GM21381 (cell line): ENCODE measurements at regions not wholly inside any gene's neighbourhood (a gene's known extent, or its start where the extent isn't known, plus 50 kb on each side); places are given as distances from the start of the nearest gene placed in this dataset.

Source experiments
- ATAC-seq: cut with Tn5 transposase; IDR thresholded peaks from one replicate; pipeline ENCODE4 v1.9.1; 2021; ENCODE audit warnings: mild to moderate bottlenecking, moderate library complexity; ENCODE audit not compliant: unreplicated experiment

DNA sequence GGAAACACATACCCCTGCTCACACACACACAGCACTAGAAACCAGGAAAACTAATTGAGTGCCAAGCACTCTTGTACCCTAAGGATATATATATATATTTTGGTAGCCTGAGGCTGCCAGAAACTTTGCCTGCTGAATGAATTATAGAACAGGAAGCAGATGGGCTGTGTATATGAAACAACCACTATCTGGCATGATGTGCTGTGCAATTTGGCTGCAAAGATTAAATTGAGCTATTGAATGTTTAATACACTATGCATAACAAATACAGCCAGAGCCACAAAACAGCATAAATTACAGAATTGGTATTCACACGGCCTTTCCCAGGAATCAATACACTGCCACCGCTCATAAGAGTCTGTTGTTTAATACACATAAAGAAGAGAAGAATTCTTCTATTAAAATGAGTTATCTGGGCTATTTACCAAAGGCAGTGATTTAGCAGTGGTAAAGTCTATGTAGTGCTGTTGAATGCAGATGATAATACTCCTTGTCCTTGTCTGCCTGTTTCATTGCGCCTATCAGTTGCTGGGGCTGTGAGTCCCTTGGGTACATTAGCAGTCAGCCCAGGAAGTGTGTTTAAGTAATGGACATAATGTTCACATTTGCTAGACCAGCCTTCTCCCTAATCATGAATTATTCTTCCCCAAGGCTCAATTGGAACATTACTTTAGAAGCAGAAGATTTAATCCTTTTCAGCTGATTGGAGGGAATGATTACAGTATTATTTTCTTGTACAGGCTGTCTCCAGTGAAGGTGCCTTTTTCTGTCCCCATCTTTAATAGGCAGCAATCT, 294.3 kb downstream of the TLE1 start:
- ATAC-seq, result no peak

DNA sequence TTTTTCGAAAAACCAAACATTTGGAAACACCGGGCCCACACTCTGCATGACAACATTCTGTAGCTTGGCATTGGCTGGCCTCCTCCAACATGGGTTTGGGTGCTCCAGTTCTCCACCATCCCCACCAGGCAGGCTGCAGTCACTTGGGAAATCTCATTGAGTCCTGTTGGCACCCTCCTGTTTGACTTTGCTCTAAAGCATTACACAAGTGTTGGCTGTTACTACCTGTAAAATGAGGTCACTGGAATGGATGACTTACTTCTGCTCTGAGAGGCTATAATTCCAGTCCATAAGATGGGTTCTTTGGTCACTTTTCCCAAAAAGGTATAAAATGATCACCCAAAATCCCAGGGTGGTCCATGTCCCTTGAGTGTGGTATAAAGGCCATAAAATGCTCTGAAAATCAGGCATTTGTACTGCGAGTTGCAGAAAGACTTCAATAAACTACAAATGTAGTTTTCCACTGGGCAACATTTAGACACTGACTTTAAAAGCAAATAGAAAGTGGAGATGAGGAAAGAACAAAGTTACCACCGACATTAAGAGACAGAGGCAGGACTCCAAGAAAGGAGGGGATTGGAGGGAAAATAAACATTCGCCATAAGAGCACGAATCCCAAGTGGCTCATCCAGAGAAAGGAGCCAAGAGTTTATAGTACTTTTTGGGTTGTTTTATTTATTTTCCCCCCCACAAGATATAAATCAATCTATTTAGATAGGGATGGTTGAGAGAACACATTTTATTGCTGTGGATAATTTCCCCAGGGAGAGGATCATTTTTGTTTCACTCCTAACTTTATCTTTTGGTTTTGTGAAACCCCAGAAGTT, 295.1 kb downstream of the TLE1 start:
- ATAC-seq, result no peak

DNA sequence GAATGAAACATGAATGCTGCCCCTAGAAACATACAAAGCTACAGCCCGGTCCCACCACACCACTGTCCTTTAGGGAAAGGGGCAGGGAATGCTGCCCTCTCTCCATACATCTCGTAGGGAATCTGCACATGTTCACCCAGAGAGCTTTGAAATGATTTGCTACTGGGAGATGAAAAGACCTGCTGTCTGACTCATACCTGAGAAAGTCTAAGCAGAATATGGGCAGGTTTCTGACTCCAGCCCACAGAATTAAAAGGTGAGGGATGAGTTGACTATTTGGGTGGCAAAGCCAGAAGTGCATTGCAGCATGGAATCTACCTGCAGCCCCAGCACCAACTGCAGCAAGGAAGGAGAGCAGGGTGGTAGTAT, 297.9 kb downstream of the TLE1 start:
- ATAC-seq, result no peak

DNA sequence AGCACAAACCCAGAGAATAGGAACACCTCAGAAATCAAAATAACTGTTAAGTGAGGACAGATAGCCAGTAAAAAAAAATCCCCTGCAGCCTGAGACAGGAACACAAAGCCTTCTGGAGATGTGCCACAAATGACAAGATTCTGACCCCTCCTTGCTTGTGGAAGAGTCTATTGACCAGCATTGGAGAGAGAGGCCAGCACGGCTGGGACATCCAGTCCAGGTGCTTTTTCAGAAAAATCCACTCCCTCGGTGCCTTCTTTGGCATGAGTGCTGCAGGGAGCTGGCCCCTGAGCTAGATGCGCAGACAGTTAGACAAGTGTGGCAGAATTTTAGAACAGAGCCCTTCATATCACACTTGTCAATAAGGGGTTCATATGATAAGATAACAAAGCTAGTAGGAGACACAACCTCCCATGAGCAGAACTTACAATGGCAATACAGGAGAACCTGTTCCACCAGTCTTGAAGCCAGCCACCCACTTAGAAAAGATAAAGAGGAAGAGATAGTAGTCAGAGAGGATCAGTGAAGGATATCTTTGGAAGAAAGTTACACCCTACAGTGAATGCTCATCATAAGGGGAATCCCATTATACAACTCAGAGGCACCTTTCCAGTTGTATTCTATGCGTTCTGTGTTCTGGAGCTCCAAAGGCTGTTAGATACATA, 298.4 kb downstream of the TLE1 start:
- ATAC-seq, result no peak

DNA sequence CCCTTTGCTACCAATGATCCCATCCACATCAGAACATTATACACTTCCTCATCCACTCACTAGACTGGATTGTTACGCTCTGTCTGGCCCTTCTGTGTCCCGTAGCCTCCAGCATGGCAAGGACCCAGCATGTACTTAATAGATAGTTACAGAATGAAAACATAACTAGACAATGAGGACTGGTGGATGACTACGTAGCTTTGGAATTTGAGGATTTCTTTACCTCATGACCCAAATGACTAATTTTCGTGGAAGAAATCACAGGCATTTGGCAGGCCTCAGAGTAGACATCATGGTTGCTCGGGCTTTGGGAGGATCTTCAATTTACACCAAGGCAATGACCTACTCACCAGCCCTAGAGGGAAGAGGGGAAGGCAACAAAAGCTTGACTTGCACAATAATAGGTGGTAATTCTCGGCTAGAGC, 299.8 kb downstream of the TLE1 start:
- no peak for ATAC-seq

DNA sequence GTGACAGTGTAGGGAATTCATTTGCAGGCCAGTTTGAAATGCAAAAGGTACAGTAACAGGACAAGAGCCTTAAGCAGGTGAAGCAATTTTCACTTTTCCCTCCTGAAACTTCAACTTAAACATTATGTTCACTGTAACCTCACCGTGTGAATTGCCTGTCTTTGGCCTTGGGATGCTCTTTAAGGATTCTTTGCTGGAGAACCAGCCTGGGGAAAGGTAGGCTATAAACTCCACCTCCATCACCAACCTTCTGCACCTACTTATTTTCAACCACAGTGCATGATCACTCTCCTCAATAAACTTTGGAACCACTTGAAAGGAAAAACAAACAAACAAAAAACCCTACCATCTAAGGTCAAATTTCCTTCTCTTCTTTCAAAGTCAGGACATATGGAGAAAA, 300.5 kb downstream of the TLE1 start:
- ATAC-seq, result no peak

DNA sequence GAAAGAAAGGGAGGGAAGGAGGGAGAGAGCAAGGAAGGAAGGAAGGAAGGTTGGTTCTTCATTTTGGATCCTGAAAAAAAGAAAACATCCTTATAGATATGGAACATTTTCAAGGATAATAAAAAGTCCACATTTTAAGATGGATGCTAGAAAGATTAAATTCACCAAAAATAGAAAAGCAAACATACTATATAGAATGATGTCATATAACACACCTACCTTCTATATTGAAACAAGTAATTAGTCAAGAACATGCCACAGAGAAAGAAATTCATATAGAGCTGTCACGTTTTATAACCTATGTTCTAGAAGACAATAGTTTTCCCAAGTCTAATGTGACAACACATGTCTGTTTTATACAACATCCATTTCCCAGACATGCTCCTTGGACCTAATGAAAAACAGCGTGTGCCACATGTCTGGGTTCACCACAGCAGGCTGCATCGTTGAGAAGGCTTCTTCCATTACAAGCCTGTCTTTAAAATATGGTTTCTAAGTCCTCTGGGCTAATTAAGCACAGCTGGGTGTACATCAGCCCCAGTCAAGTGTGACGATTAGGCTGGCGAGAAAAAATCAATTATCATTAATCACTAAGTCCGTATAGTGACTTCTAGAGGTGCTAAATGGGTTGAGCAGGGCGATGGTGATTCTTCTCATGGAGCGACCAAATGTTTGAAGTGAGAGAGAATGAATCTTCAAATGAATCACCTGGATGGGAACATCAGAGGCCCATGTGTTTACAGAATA, 301.8 kb downstream of the TLE1 start:
- ATAC-seq, result no peak

DNA sequence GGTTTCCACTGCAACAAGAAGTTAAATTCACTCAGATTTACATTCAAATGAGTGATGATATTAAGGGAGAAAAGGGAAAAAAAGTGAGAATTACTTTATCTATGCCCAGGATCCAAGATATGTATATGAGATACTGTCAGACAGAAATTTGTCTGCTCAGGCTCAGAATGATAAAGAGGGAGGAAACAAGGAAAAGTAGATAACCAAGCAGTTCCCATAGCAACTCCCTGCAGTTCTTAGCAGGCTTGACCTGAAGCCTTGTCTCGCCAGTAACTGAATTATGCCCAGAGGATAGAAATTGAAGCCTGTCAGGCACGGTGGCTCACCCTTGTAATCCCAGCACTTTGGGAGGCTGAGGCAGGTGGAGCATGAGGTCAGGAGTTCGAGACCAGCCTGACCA, 304.4 kb downstream of the TLE1 start:
- no peak for ATAC-seq

DNA sequence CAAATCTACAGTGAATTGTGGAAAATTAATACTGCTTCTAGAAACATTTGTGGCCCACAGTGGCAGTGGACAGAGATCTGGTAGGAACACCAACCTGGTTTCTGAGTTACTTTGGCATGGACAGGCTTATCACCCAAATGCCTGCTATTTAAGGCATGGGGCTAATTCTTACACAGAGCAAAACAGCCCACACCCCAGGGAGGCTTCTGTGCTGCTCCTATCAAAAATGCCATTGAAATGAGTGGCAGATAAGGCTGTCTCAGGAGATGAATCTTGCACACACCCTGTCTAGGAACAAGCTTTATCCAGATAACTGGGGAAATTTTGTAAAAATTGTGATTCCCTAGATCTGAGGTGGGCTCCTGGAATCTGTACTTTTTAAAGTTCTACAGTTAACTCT, 307.1 kb downstream of the TLE1 start:
- ATAC-seq, result no peak

DNA sequence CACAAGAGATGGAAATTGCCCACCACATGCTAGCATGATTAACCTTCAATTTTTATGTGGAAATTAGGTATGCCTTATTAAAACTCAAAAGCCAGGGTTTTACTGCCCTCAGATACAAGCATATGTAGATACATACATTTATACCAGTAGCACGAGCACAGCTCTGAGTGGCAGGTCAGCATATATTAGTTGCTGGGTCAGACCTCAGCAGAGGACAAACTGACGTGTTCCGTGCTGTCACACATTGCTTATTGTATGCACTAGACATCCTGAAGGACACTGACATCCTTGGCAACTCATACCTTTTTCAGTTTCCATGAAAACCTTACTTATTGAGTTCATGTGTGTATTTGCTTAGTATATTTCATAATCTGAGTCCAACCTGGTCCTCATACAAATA, 307.7 kb downstream of the TLE1 start:
- ATAC-seq, result no peak

DNA sequence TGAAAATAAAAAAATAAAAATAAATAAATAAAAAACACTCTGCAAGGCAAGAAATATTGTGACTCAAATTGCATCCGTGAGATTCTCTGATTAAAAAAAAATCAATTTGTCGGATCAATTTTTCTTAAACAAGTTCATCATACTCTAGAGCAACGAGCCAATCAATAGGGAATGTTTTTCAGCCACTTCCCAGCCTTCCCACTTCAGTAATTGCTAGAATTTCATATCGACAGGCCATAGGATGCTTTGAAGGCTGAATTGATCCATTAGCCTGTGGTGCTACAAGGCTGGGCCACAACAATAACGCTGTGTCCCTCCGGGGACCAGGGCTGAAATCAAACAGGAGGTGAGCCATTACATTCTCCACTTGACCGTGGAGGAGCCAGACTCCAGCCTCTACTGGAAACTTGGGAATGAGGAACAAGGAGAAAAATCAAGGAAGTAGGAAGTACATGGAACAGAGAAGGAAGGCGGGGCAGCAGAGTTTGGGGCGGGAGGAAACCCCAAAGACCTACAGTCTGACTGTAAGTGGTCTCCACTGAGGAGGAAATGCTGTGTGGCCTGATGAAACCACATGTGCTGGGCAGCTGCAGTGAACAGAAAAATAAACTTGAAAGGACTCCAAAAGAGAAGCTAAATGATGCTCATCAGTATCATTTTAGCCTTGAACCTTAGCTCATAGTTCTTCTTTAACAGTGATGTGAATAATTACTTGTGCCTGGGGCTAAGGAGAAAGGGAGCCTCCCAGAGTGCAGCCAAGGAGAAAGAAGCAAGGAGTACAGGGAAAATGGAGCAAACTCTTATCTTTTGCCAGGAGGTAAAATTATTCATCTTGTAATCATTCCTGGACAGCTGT, 308.6 kb downstream of the TLE1 start:
- no peak for ATAC-seq

DNA sequence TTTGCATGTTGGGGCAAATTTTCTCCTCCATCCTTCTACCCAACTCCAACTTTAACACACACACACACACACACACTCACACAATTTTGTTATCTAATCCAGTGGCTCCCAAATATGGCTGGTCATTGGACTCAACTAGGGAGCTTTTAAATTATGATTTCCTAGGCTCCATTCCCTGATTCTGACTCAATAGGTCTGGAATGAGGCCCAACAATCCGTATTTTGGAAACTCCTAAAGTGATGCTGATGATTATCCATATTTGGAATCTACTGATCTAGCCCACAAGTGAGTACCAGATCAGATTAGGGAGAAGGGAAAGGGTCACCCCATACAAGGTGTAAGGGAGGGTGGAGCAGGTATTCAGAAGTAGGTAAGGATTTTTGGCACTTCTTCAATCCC, 309.7 kb downstream of the TLE1 start:
- ATAC-seq, result no peak

DNA sequence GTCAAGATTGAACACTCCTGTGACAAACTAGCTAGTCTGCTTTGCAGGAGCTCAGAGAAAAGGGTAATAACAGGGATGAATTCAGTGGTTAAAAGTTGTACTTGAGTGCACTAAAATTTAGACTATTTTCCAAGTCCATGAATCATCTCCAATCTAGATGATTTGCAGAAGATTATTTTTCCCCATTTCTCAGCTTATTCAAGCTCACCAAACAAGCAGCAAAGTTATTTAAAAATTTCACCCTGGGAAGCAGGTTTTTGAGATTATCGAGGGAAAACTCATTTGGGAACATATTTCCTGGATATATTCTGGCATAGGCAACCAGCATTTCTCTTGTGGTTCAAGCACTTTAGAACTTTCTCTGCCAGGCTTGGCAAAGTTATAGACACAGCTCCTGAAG, 311.4 kb downstream of the TLE1 start:
- no peak for ATAC-seq

DNA sequence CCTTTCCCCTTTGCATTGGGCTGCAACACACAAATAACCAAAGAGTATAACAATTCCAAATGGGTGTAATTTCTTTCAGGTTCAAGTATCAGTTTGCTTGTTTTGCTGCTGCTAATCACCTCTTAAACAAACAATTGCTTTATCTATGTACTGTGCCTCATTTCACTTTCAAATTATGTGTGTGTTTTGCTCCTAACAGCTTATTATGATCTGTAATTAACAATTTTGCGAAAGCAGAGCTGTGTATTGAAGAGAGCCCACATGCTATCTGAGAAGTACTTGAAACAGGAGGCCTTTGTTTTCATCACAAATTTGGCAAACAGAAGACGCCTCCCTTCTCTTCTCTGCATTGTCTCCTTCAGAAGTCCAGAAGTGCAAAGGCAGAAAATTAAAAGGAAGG, 312.0 kb downstream of the TLE1 start:
- ATAC-seq, result no peak

DNA sequence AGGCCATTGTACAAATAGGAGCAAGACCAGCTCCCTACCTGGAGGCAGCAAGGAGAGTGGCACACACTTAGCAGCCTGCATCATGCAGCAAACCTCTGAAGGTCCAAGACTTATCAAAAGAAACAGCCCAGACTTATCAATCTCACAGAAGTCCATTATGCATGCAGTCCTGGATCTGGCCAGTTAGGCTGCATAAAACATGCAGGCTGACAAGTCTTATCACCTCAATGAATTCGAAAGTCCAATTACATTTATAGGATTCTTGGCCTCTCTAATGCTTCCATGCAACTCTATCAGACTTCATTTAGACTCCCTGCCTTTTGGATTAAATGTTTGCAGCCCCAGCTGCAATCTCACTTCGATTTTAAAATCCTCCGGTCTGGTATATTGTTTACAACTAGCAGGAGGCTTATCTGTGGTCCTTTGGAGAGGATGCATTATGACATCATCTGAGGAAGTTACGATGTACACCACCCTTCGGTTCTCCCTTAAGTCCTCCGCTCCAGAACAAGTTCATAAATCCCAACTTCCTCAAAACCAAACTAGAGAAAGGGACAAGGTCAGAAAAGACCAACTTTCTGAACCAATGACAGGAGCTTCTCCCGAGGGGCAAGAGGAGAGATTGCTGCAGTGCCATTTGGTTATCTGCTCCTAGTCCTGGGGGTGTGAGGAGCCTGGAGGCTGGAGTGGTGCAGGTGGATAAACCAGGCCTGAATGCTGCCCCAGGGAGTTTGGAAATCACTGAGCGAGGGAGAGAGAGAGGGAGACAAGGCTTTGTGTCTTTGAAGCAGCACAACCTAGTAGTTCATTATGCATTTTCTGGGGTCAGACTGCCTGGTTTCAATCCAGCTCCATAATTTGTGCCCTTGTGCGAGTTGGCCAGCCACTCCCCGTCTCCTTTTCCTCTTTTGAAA, 313.9 kb downstream of the TLE1 start:
- ATAC-seq, result no peak

DNA sequence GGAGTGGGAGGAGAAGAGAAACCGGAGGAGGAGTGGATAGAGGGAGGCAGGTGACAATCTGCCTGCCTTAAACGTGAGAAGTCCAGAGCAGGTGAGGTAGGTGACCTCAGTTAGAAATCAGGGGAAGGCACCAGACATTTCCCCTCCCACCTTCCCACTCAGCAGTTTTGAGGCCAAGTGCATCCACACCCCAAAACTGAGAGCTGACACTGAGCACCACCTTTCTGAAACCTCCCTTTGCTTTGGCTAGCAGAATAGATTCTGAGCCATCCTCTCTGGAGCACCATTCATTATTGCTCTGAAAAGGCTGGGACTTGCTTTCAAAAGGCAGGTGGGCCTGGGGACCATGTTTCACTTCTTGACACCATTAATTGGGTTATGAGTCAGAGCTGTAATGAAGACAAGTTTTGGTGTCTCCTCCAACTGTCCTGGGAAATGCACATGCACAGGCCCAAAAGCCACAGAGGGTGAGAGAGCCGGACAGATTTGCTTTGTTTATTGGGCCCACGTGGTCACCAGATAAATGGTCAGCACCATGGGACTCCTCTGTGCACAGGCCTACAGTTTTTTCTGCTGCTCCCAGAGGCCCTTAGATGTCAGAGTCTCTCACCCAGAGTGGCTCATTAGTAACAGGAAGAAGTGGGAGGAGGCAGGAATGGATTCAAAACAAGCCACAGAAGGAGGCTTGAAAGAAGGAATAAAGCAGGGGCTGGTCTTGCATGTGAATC, 314.7 kb downstream of the TLE1 start:
- ATAC-seq, result no peak

DNA sequence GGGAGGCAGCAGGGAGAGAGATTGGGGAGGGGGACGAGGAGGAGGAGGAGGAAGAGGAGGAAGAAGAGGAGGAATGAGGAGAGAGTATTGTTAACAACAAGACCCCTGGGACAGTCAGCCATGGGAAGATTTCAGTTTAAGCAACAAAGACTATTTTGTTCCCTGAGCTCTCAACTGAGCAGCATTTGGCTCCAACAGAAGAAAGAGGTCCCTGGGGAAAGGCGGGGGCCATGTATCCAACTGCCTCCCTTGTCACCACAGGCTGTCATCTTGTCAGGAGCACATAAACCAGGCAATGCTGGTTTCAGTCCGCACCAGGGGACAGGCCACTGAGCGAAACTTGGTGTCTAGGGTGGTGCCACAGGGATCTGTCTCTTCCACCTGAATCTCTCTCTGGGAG, 316.1 kb downstream of the TLE1 start:
- no peak for ATAC-seq

DNA sequence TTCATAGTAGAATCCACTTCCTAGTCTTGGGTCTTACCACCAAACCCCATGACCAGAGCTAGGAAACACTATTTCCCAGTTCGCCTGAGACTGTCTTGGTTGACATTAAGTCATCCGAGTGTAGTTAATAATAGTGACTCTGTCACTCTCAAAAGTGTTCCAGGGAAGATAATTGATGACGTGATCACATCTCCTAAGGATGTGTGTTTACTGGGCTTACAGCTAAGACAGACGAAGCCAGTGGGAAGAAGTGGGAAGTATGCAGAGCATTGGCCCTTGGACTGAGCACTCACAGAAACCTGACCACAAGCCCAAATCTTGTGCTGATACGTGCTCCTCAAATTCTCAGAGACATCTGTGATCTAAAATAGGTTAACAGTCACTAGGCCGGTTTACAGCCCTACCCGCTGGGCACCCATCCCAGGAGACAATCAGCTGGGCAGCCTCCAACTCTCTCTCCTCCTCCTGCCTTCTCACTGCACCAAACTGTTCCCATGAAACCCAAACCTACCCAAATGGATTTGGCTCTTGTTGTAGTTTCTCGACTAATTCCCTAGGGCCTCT, 316.6 kb downstream of the TLE1 start:
- ATAC-seq, result no peak
